GM12874 (cell line): ENCODE measurements at regions not wholly inside any gene's neighbourhood (a gene's known extent, or its start where the extent isn't known, plus 50 kb on each side); places are given as distances from the start of the nearest gene placed in this dataset.

Experiments used
- TF ChIP-seq, protein P1 (sequence below): IDR thresholded peaks from 2 replicates; pipeline ENCODE4 v1.5.1; 2011; ENCODE audit warnings: low read depth, mild to moderate bottlenecking, control low read depth, low read length, moderate library complexity; ENCODE audit not compliant: insufficient read depth

DNA sequence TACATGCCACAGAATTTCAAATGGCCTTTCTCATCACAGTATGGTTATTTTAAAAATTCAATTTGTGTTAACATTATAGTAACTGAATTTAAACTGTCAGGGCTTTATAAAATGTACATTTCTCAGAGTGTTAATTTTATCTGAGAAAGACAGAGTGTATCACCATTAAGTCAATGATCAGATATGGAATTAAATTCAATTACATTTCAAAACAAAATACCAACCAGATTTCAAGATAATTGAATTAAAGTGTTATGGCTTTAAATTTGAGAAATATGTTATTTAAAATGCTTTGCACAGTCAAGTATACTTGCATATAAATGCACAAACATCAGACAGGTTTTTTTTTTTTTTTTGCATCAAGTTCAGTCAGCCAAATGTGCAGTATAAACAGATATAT lies 1574.4 kb downstream of the BRINP3 start:
- TF ChIP-seq, protein P1, sequence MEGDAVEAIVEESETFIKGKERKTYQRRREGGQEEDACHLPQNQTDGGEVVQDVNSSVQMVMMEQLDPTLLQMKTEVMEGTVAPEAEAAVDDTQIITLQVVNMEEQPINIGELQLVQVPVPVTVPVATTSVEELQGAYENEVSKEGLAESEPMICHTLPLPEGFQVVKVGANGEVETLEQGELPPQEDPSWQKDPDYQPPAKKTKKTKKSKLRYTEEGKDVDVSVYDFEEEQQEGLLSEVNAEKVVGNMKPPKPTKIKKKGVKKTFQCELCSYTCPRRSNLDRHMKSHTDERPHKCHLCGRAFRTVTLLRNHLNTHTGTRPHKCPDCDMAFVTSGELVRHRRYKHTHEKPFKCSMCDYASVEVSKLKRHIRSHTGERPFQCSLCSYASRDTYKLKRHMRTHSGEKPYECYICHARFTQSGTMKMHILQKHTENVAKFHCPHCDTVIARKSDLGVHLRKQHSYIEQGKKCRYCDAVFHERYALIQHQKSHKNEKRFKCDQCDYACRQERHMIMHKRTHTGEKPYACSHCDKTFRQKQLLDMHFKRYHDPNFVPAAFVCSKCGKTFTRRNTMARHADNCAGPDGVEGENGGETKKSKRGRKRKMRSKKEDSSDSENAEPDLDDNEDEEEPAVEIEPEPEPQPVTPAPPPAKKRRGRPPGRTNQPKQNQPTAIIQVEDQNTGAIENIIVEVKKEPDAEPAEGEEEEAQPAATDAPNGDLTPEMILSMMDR: no peak

DNA sequence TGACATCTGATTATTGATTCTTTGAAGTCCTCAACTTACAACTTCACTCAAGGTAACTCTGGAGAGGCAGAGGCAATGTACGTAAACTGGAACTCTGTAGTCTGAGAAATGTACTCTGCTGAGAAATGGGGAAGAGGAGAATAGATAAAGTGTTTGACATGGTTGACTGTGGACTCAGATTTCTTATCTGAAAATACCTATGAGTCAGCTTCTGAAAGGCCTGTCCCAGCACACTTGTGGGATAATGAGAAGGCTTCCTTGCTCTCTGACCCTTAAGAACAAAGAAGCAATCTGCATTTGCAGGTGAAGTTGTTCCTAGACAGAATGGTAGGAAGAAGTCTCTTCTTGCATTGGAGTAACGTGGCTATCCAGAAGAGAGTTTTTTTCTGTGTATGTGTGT lies 1573.5 kb downstream of the BRINP3 start:
- TF ChIP-seq, protein P1: no peak

DNA sequence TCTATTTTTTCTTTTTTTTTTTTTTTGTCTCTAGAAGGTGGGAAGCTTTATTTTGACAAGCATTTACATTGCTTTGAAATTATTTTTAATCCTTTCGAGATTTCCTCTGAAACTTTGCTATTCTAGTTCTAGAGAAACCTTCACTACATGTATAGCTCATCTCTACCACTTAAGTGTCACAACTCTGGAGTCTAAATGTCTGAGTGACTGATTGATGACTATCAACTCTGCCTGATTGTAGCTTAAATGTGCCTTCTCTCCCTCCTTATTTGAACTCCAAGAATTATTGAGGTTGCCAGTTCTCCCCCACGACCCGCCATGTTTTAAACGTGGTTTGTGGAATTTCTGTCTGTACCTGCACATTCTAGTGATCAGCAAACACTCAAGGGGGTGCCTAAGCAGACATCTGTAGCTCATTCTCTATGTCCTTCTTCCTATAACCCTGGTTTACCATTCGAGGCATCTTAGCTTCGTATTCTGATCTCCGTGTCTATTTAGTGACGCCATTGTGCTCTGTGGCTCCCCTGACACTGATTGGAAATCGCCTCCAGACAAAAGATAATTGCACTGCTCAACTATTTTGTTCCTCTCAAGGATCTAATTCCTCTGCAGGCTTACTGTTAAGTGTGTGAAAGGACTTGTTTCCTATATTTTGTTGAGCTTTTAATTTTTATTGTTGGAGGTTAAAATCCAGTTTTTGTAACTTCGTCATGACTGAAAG lies 1570.6 kb downstream of the BRINP3 start:
- TF ChIP-seq, protein P1: no peak

DNA sequence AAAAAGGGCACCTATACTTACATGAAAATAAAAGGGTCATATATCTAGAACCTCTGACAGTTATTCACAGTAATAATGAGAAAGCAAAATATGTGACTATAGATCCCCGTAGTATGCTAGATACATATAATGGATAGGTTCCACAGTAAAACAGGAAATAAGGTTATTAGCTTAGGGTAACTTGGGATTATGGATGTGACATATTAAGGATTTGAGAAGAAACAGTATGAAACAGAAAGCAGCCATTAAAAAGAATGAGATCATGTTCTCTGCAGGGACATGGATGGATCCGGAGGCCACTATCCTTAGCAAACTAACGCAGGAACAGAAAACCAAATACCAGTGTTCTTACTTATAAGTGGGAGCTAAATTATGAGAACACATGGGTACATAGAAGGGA lies 1547.3 kb downstream of the BRINP3 start:
- TF ChIP-seq, protein P1: no peak

DNA sequence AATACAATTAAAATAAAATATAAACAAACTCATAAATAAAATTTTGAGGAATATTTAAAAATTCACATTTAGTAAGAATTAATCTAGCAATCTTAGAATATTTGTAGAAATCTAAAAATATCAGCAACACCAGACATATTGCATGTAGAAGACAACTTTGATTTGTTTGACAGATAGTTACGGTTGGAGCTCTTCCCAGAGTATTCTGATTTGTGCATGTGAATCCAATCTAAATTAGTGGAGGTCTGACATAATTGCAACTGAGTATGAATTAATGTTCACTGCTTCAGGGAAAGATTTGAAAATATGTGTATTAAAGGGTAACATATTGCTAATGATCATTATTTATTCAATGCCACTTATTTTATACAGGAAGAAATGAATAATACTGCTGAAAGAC lies 1546.2 kb downstream of the BRINP3 start:
- TF ChIP-seq, protein P1: no peak

DNA sequence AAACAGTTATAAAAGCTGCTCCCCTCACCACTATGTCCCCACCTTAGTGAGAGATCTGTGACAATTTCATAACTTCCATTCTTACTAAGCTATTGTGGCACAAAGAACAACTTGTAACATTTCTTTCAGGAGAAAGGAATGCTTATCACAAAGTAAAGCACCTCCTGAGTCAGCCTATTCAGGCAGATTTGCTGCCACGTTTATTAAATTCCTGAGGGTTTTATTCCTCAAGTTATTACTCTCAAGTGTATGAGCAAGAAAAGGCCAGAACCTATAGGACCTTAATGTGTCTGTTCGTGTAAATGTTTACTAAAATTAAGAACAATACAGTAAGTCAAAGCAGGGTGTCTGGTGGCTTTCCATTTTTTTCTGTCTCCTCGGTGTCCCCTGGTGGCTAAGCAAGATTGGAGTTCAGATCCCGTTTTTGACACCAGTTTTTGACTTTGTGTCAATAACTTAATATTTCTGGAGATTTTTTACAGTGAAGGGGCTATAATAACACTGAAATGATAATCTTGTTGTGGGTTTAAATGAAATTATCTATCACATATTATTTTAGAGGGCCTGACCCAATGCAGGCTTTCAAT lies 1539.6 kb downstream of the BRINP3 start:
- TF ChIP-seq, protein P1: no peak

DNA sequence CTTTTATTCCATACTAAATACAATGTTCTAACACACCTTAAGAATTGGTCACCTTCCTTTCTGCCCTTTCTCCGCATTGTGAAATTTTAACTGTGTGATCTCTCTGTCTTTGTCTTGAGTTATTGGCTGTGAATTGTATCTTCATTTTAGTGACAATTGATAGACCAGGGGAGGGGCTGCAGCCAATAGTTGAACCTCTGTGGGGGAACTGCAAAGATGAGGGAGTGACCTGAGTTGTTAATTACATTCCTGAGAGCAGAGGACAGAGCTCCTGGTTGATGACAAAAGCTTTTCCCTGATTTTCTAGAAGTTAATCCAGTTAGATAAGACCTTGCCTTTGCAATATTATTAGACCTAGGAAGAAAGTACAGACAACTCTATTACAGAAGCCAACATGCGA lies 1535.7 kb downstream of the BRINP3 start:
- TF ChIP-seq, protein P1: no peak
